ENCODE measurements at regions not wholly inside any gene's neighbourhood (a gene's known extent, or its start where the extent isn't known, plus 50 kb on each side); places are given as distances from the start of the nearest gene placed in this dataset.
"Not testable (repeated sequence)": the region's sequence is repeated elsewhere in the genome, so short reads cannot be mapped to it uniquely, and the experiment has no call there.

DNA sequence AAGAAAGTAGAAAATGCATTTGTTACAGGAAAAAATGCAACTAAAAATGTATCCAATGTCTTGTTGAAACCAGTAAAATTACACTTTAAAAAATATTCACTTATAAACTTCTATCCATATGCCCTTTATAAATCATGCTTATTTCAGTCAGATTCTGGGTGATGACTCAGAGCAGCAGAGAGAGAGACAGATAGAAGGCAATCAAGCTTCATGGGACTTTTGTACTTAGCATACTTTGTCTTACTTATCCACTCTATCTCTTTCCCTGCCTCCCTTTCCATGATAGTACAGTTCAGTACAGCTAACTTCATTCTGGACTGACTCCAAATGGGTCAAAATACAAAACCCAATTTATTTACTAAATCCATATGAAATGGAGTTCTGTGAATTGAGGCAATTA lies 1438.2 kb downstream of the ZPLD1 start:
- DNase-seq (ENCODE audit: low spot score): no peak
- intact Hi-C loops (cut with DNase I): no loop called here

DNA sequence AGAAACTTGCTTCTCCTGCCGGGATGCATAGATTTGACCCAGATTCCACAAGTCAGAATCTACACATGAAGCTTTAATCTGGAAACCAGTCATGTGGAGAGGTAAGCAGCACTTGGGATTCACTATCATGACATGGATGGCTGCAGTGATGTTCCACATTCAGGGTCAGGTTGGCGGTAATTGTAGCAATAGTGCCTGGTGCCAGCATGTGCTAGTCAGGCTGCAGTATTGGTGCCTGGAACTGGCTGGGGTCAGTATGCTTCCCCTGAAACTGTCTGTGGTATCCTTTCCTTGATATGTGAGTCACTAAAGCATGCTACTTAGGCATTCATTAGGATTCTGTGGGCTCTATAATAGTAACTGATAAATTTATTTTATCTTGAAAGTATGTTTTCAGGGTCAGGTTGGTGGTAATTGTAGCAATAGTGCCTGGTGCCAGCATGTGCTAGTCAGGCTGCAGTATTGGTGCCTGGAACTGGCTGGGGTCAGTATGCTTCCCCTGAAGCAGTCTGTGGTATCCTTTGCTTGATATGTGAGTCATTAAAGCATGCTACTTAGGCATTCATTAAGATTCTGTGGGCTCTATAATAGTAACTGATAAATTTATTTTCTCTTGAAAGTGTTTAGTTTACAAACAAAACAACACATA lies 1439.2 kb downstream of the ZPLD1 start:
- no peak for DNase-seq (ENCODE audit: low spot score)
- intact Hi-C loops (cut with DNase I): no loop called here

- DNase-seq (ENCODE audit: low spot score); intact Hi-C loops (cut with DNase I): not testable (repeated sequence)
Measured at GRCh38 chr3:103881809-103882208, 1447.0 kb downstream of the ZPLD1 start.

DNA sequence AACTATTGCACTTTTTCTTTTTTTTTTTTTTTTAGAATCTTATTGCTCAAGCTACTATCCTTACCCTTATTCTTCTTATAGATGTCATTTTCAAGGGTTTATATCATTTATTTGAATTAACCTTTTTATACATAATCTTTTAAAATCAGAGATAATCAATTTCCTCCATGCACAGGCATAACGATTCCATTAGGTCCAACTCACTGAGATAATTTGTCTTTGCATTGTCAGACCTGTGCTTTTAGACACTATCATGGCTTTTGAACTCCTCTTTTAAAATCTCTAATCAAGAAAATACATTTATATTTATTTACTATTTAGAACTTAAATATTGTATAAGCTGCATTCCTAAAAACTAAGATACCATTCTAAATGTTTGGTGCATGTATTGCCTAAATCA lies 1454.9 kb downstream of the ZPLD1 start:
- no peak for DNase-seq (ENCODE audit: low spot score)
- intact Hi-C loops (cut with DNase I): no loop called here

DNA sequence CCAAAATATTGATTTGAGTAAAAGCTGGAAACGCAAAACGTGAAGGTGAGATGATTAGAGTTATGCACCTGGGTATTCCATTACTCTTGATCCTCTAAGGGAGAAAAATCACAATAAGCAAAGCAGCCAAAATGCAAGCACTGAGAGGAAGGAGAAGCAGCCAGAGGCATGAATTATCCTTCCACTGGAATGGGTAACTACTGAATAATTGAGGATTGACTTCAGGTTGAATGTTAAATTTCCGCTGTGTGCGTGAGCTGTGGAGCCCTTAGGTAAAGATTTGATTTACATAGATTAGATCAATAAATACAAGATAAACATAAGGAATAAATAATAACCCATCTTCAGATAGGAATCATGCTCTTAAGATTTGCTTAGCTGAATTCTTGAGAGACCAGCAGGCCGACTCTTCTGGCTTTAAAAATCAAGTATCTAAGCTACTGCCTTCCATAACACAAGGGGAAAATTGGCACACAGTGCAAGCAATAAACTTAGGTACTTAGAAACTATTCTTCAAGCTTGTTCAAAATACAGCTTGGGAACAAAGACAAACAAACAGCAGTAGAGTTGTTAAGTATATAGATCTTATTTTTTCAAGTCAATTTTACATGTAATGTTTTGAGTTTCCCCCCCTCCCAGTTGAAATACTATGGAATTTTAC lies 1459.5 kb downstream of the ZPLD1 start:
- no peak for DNase-seq (ENCODE audit: low spot score)
- intact Hi-C loops (cut with DNase I): no loop called here

- intact Hi-C loops (cut with DNase I): no loop called here
- DNase-seq (ENCODE audit: low spot score): no peak
Measured at GRCh38 chr3:103899328-103899727, 1464.5 kb downstream of the ZPLD1 start.

- no peak for DNase-seq (ENCODE audit: low spot score)
- intact Hi-C loops (cut with DNase I): no loop called here
Measured at GRCh38 chr3:103904991-103905390, 1461.7 kb upstream of the ALCAM start.

DNA sequence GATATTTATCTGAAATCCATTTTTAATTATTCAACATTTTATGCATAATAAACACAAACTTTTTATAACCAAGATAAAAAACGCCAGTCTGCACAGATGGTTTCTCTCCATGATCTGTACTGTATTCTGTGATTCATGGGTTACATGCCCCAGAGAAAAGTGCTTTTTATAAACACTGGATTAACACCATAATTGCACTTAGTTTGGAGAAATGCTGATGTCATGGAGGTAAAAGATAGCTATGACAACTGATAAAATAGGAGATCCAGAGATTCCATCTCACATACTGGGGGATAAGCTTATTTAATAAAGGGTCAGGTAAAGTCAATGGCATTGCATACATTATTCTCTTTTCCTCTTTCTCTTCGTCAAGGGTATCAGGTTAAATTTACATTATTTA lies 1460.4 kb upstream of the ALCAM start:
- no peak for DNase-seq (ENCODE audit: low spot score)
- intact Hi-C loops (cut with DNase I): no loop called here

DNA sequence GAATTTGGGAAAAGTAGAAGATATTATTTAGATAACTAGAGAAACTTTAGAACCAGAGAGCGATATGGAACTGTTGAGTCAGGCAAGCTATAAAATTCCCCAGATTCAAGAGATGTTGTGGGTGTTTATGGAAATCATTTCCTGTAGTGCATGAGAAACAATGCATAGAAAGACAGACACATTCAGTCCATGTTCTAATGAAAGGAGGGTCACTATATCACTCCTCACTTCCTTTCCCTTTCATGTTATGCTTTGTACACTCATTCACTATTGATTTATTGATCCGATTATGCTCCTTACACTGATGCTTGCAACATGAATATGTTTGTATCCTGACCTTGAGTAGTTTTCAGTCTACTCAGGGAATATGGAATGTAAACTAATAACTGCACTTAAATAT lies 1459.9 kb upstream of the ALCAM start:
- intact Hi-C loops (cut with DNase I): no loop called here
- DNase-seq (ENCODE audit: low spot score): no peak

GRCh38 chr3:103907567-103907966 lies 1459.1 kb upstream of the ALCAM start:
- intact Hi-C loops (cut with DNase I): no loop called here
- no peak for DNase-seq (ENCODE audit: low spot score)

DNA sequence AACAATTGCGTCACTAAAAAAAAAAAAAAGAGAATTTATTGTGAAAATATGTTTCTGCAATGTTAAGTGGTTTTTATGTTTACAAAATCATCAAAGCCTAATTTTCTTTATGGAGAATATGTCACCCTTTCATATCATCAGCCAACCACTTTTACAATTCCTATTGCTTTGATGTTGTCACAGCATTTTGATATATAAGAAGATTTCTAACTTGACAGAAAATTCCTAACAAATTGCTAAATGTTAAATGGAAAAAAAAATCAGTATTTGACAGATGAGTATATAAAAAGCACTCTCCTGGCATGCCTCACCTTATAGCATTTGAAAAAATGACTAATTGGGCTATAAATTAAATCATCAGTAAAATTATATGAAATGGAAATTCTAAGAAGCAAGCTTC lies 1457.3 kb upstream of the ALCAM start:
- intact Hi-C loops (cut with DNase I): no loop called here
- no peak for DNase-seq (ENCODE audit: low spot score)

- intact Hi-C loops (cut with DNase I): no loop called here
- no peak for DNase-seq (ENCODE audit: low spot score)
Measured at GRCh38 chr3:103918336-103918735, 1448.4 kb upstream of the ALCAM start.

- no peak for DNase-seq (ENCODE audit: low spot score)
- intact Hi-C loops (cut with DNase I): no loop called here
Measured at GRCh38 chr3:103919327-103919726, 1447.4 kb upstream of the ALCAM start.

DNA sequence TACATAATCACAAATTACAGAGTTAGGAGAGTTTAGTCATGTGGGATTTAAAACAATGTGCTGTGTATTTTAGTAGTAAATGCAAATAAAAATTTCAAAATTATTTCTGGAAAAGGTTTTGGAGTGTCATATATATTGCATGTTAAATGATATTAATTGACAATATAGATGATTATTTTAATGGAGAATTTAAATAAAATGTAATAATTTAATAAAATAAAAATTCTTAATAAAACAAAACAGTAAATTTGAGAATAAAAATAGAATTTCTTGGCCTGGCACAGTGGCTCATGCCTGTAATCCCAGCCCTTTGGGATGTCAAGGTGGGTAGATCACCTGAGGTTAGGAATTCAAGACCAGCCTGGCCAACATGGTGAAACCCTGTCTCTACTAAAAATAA lies 1442.8 kb upstream of the ALCAM start:
- intact Hi-C loops (cut with DNase I): no loop called here

DNA sequence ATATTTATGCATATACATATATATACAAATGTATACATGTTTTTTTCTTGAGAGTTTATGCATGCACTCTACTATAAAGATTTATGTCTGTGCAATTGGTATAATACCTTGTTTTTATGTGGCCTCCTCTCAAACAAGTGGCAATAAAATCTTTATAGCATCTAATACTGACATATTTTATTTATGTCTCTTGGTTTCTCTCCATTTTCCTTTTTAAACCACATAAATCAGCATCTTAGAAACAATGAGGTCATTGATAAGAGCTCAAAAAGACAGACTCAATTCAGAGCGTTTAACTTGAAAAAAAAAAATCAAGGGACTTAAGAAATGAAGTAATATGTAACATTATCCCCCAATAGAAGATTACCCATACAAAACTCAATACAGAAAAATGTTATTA lies 1442.2 kb upstream of the ALCAM start:
- DNase-seq (ENCODE audit: low spot score): no peak
- intact Hi-C loops (cut with DNase I): no loop called here

More for the DNA sequence above, 1442.8 kb upstream of the ALCAM start:
- no peak for DNase-seq (ENCODE audit: low spot score)

DNA sequence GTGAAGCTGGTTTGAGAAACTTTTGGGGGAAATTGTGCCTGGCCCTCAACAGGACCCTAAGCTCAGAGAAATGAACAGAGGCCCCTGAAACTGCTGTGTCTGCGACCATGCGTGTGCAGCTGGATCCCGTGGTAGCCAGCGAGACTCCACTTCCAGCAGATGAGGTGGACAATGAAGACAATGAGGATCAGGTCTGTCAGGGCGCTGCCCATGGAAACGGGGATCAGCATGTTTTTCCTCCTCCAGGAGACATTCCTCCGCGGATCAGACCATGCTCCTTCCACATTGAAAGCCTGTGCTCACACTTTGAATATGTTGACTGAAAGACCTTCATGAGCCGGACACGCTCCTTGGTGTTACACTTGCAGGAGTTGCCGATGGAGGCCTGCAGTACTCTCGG lies 1439.8 kb upstream of the ALCAM start:
- intact Hi-C loops (cut with DNase I): no loop called here
- DNase-seq (ENCODE audit: low spot score): no peak

DNA sequence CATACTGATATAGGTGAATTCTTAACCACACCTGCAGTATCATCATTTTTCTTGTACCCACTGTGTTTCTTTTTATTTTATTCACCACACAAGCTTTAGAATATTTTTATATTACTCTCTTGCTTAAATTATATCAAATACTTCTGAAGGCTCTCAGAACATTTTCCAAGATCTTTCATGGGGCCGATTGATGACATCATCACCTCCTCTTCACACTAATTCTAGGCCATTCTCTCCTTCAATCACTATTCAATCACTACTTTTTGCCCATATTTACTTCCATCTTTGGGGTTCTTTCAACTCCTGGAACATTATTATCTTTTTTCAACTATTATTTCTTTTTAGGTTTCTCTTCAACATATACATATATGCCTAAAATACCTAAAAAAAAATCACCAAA lies 1438.8 kb upstream of the ALCAM start:
- intact Hi-C loops (cut with DNase I): no loop called here
- DNase-seq (ENCODE audit: low spot score): no peak

DNA sequence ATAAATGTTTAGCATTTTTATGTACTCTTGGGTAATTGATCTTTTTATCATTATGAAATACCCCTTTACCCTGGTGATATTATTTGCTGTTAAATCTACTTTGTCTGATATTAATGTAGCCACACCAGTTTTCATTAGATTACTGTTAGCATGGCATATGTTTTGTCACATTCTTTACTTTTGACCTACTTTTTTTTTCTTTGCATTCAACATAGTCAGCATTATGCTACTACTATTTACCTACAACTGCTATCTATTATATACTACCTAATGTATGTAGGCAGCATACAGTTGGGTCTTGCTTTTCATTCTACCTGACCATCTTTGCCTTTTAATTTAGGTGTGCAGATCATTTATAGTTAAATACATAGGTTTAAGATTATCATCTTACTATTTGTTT lies 1429.6 kb upstream of the ALCAM start:
- intact Hi-C loops (cut with DNase I): no loop called here
- no peak for DNase-seq (ENCODE audit: low spot score)

DNA sequence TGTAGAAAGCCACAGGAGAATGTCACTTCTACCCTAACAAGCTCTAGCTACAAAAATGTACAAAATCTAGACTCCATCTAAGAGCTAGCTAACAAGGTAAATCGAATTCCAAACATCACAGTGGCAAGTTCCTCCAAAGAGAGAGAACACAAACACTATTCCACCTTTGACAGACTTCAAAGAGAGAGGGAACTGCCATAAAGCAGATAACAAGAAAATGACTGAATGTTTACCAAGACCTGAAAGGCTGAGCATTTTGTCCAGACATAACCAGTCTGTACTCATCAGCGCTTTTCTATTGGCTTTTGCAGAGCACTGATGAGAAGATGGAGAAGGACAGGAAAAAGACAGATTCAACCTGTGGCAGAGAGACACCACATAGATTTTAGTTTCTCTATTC lies 1419.6 kb upstream of the ALCAM start:
- DNase-seq (ENCODE audit: low spot score): no peak
- intact Hi-C loops (cut with DNase I): no loop called here

- no peak for DNase-seq (ENCODE audit: low spot score)
- intact Hi-C loops (cut with DNase I): no loop called here
Measured at GRCh38 chr3:103949693-103950092, 1417.0 kb upstream of the ALCAM start.

- DNase-seq (ENCODE audit: low spot score): no peak
- intact Hi-C loops (cut with DNase I): no loop called here
Measured at GRCh38 chr3:103950676-103951075, 1416.0 kb upstream of the ALCAM start.

DNA sequence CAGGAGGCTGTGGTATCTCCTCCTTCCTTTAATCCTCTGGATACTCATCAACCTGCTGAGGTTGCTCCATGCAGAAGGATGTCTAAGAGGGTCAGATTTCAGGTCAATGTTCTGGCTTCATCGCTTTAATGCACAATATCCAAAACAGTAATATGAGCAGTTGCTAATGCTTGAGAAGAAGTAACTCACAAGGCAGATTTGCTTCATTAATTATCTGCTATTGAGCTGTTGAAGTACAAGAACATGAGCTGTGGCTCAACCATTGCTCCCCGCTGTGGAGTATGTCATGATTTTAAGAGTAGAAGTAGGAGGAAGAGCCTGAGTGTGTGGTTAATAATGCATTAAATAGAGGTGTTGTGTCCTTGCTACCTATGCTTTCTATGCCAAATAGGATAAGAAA lies 1412.9 kb upstream of the ALCAM start:
- DNase-seq (ENCODE audit: low spot score): no peak
- intact Hi-C loops (cut with DNase I): no loop called here
